Cerebellar nuclear complex (tissue), 1 donor: ENCODE measurements at regions not wholly inside any gene's neighbourhood (a gene's known extent, or its start where the extent isn't known, plus 50 kb on each side); places are given as distances from the start of the nearest gene placed in this dataset.

Experiments
- DNase-seq, 2 experiments: peaks; one replicate each; lab custom pipeline; 2025; lab: John Stamatoyannopoulos, UW

DNA sequence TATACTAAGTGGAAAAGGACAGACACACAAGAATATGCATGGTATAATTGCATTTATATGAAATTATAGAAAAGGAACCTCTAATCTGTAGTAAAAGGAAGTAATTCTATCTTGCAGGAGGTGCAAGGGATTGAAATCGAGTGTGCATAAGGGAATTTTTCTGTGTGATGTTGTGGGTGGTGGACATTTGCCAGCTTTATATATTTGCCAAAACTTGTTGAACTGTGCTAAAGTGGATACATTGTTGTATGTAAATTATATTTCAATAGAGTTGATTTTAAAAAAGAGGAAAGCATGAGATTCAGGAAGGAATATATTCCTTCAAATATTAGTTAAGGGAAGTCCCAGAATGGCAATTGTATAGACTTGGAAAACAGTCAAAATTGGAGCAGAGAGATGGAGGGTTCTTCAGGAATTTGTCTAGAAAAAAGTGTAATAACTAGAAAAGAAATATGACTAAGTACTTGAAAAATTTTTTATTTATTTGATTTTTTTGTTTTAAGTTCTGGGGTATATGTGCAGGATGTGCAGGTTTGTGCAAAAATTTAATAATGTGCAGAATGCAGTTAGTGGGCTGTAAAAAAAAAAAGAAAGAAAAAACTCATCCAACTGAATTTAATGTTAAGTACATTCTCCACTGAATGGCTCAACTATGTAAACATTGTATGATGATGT is 96.1 kb downstream of the ARL4A start:
- DNase-seq: no peak

DNA sequence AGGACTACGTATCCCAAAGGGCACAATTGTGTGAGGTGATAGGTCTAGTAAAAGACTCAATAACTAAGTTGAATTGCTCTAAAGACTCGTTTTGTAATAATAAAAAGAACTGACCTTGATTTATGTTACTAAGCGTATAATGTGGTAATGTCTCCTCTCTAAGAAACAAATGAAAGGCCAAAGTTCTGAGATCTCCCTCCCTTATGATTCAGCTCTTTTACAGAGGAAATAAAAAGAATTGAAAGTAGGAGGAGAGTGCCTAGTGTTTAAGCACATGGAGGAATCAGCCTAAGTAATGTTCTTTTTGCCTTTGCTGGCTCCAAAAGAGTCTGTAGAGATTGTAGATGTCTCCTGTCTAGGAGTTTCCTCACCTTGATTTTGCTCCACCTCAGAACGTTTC is 98.0 kb downstream of the ARL4A start:
- no peak for DNase-seq

DNA sequence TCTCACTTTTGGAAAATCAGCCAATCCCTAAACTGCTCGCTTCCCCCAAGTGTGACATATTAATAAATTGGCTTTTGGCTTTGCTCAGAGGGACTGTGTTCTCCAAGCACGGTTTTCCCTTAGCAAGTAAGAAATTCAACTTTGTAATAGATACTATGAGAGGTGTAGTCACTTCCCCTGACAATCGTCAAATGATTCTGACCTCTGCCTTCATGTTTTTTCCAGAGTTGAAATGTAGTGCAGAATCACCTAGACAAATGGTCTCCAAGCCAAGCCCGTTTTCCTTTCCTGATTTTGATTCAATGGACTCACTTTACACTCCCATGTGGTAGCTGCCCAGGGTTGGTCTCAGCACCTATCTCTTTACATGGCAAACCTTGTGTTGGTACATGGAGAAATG is 99.1 kb downstream of the ARL4A start:
- DNase-seq: no peak

DNA sequence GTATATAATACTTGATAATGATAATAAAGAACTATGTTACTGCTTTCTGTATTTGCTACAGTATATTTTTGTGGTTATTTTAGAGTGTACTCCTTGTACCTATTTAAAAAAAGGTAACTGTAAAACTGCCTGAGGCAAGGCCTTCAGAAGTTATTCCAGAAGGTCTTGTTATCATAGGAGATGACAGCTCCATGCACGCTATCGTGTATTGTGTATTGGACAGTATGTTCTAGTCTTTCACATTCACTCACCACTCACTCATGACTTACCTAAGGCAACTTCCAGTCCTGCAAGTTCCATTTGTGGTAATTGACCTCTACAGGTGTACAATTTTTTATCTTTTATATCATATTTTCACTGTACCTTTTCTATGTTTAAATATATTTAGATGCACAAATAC is 100.7 kb downstream of the ARL4A start:
- no peak for DNase-seq

DNA sequence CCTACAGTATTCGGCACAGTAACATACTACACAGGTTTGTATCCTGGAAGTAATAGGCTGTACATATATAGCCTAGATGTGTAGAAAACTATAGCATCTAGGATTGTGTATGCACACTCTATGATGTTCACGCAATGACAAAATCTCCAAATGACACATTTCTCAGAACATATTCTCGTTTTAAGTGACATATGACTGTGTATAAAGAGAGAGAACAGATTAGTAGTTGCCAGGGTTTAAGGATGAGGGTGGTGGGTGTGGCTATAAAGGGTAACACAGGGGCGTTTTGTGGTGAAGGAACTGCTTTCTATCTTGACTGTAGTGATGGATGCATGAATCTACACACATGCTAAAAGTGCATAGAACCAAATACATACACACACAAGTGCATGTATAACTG is 101.2 kb downstream of the ARL4A start:
- DNase-seq: no peak

DNA sequence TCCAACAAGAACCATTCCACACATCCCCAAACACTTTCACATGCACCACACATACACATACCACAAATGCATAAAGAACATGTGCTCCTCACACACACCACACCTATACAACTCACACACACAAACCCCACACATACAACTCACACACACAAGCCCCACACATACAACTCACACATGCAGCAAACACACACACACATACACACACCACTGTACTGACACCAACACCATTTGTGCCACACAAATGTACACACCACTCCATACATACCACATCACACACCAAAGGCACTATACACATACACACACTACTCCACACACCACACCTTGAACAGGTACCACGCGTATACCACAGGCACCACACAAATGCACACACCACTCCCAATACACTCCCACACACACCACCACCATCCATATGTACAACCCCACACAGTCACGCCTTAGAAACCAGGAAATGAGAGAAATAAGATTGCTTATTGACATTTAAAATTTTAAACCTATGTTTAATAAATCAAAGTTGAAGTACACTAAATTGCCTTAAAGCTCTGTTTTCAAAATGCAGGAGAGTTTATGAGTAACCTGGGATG is 107.4 kb downstream of the ARL4A start:
- DNase-seq: no peak

DNA sequence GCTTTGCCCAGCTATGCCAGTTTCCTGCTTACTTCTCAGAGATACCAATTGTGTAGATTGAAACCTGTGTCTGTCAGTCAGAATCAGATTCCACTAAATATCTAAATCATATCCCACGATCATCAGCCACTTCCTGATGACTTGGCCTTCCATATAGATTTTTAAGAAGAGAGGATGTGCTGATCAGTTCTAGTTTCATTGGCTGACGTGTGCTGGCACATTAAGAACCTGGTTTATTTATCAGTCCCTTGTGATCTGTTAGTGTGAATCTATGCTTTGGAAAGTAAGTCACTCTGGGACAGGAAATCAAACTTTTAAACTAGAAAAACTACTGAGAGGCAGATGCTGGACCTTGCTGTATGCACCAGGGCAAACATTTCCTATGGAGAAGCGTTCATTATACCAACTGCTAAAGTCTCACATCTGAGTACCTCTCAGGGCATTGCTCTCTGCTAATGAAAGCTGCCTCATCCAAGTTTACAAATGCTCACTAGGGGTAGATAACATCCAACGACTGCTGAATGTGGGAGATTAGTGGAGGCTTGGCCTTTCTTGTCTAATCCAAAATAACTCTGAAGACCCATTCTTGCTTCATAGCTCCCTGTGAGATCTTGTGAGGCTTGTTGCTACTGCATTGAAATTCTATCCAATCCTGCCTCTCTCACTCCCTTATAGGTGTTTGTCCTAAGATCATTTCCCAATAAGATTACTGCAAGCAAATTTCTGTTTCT is 109.1 kb downstream of the ARL4A start:
- DNase-seq: no peak

DNA sequence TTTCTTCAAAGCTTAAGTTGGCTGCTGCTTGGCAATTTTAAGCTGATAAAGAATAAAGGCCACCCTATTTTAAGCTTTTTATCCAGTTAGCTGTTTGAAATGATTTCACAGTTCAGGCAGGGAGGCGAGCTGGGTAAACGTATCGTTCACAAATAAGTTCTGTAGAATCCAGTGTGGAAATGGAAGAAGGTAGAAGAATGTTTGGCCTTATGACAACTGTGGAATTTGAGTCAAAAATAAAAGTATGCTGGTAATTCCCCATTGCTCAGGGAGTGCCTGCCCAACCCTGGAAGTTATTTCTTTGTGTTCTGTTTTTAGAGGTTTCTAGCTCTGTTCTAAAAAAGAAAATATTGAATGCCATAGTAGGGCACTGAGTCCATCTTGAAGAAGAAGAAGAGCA is 113.1 kb downstream of the ARL4A start:
- no peak for DNase-seq

DNA sequence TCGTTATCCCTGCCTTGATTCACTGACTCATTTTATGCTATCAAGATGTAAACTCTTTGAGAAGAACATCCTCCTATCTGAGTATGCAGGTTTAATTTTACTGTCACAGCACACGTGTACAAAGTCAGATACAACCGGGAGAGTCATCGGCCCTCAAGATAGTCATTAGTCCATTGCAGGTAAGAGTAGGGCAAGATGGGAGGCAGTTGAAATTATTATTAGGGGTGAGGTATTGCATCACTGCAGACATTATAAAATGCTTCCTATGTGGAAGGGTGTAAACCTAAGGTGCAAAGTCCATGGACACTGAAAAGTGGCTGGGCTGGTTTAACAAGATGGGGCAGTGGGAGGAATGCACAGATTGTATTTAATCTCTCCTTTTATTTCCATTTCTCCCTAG is 113.7 kb downstream of the ARL4A start:
- no peak for DNase-seq

DNA sequence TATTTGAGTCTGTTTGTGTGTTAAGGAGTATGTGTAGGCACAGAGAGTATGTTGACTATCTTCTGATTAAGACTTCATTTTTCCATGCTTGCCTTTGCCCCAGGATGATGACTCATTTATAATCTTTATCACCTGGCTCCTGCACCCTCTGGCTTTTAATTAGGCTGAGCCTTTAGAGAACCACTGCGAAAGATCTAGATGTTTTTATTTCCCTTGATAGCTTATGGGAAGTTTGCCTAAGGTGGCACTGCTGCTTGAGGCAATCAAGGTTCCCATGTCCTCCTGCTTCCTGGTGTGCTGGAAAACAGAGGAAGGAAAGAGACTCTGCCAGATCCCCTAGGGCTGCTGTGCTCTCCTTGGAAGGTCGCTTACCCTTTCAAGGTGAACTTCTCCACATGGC is 114.6 kb downstream of the ARL4A start:
- DNase-seq: no peak

DNA sequence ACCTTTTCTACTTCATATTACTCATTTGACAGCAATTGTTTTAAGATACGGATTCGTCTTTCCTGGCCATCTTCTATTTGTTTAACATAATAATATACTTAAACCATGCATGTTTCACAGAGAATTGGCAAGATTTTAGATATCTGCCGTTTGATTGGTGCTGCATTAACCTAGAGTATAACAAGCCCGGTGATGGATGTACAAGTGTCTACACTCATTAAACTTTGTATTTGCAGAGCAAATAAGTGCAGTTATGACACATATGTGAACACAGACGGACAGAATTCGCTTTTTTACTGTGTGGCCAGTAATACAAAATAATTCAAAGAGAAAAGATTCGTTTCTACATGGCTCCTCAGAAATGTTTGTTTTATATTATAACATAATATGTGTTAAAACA is 116.1 kb downstream of the ARL4A start:
- no peak for DNase-seq

DNA sequence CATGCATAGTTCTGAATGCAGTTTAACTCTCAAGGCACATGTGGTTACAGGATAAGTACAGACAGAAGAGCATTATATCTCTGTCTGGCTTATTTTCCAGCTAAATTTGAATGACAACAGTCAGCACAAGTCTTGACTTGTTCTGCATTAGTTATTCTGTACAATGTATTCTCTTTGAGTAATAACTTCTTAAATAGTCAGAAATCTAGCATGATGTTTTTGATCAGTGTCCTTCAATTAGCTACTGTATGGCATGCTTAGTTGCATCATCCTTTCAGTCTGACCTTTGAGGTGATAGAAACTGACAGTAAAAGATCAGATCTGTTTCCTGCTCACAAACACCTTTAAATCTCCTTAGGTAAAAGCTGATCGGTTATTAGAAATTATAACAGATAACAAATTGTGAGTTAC is 118.1 kb downstream of the ARL4A start:
- DNase-seq: no peak

DNA sequence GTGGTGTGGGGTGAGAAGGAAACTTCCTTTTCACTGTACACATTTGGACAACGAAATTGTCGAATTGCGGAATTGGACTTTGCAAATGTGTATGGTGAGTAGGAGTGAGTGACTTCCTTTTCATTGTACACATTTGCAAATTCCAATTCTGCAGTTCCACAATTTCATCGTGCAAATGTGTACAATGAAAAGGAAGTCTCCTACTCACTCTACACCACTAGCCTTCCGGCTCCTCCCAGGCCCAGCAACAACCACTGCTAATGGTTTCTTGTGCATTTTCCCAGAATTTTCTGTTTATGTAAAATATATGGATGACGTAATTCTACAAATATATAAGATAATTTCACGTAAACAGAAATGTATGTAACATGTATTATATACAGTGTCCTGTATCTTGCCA is 118.5 kb downstream of the ARL4A start:
- DNase-seq: no peak

DNA sequence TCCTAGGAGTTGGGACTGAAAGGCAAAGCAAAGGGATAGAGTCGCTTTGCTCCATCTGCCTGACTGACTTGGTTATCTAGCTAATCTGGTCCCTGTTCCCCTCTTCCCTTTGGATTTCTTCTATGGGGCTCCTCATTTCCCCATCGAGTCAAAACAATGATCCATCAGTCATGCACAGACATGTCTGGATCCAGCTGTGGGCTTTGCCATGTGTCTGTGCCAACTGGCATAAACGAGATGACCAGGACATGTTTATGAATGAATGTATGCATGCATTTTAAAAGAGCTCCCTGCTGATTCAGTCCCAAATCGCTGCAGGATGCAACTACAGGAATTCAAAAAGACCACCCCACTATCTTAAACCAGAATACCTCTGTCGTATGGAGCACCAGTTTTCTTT is 122.0 kb downstream of the ARL4A start:
- DNase-seq: no peak

DNA sequence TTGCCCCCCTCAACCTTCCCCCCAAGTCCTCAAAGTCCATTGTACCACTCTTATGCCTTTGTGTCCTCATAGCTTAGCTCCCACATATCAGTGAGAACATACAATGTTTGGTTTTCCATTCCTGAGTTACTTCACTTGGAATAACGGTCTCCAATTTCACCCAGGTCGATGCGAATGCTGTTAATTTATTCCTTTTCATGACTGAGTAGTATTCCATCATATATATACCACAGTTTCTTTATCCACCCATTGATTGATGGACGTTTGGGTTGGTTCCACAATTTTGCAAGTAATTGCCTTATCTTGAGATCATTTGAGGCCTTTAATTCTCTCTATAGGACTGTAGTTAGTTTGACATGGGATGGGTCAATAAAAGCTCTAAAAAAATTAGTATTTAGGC is 124.7 kb downstream of the ARL4A start:
- no peak for DNase-seq

DNA sequence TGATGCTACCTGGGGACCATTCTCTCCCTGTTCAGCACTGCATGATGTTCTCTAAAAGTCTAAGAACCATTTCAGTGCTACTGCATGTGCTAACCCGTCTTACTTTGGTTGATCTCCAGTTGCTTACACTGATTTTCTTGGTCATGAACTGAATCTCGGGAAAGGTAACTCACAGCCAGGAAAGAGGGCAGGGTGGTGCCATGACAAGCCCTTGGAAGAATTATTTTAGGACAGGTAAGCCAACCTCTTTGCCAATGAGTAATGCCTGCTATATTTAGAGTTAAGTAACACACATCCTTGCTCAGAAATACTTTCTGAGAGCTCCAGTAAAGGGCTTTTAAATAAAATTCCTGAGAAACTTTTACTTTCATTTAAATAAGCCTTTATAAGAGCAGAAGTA is 126.7 kb downstream of the ARL4A start:
- DNase-seq: no peak

DNA sequence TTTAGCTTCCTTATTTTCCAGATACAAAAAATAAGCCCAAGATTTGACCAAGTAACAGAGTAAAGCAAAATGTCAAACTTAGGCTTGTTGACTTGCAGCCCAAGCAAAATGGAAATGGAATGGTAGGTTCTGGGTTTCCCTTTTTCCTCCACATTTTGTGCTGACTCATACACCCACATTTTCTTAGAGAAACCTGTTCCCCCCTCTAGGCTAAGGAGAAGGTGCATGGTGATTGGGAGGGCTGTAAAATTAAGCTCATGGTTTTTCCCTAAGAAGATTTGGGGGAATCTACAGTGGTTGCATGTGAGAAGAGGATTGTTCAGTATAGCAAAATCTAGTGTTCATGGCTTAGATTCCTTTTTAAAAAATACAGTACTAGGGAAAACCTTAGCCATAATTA is 127.4 kb downstream of the ARL4A start:
- DNase-seq: no peak

DNA sequence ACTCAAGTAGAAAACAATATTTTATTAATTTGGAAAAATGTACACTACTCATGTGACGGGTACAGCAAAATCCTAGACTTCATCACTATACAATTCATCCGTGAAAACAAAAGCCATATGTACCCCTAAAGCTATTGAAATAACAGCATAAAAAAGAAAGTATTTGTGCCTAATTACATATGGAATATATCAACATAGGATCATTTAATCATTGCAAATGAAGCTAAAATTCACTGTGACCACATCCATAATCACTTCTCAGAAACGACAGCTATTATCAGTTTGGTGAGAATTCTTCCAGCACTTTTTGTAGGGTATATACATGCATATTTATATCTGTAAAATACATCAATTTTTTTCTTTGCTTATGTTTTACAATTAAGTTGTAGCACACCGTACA is 128.0 kb downstream of the ARL4A start:
- DNase-seq: no peak

DNA sequence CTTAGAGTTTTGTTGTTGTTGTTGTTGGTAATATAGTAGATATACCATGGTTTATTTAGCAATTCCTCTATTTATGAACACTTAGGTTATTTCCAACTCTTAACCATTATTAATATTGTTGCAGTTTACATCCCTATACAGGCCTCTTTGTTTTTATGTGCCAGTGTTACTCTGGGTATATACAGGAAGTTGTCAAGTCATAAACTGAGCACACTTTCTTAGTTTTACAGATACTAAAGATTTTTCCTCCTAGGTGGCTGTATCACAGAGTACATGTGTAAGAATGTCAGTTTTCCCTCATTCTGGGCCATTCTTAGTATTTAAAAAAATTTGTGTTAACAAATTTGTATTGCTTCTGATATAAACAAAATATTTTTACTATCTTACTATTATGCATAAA is 128.4 kb downstream of the ARL4A start:
- DNase-seq: no peak

DNA sequence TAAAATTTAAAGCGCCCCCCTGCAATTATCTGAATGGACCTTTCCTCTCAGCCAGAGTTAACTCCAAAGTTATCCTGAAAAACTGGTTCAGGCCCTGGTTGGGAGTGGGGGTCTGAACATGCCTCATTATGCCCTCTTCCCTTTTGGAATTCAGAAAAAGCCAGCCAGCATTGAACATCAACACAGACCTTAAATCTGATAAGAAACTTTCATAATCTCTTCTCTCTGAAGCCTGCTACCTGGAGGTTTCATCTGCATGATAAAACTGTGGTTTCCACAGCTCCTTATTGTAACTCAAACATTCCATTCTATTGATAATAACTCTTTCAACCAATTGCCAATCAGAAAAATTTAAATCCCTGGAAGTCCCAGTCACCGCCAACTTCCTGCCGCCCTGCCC is 133.3 kb downstream of the ARL4A start:
- DNase-seq: no peak

DNA sequence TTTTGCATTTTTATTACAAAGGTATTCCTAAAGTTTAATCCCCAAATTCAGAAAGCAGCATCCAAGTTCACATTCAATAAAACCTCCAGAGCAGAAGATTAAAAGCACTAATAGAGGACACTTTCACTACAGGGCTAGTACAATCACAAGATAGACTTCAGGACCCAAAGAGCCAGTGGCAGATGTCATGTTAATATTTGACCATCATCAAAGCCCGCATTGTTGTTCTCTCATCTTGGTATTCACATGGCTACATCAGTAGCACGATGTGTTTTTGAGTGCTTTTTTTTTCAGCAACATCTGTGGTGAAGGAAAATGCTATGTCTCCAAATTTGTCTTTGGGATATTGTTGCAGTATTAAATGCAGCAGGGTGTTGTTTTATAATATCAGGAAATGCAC is 134.3 kb downstream of the ARL4A start:
- DNase-seq: no peak

DNA sequence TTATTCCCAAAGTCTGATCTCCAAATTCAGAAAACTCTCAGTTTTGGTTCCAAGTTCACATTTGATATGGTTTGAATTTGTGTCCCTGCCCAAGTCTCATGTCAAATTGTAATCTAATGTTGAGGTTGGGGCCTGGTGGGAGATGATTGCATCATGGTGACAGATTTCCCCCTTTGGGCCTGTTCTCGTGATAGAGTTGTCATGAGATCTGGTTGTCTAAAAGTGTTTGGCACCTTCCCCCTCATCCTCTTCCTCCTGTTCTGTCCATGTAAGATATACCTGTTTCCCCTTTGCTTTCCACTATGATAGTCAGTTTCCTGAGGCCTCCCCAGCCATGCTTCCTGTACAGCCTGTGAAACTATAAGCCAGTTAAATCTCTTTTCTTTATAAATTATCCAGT is 138.6 kb downstream of the ARL4A start:
- no peak for DNase-seq

DNA sequence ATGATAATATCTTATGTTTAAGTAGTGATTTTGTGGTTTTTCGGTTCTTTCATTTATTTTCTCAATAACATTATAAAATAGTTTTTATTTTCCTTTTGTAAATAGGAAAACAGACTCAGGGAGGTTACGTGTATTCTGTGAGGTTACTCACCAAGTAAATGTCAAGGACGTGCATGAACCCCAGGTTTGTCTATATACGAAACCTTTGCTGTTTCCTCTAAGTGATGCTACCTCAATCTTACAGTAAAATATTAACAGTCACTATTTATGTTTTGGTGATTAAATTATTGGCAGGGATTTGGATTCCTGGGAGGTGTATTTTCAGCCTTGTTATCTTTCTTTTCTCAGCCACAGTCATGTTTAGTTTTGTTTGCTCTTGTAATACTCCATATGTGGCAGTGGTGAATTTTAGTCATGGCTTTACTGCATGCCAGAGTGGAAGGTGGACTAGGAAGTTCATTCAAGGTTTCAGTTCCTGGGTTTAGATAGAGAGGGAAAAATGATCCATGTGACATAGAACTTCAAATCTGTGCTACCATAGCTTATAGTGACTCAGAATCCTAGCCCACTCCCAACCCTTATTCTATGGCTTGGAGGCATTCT is 139.9 kb downstream of the ARL4A start:
- no peak for DNase-seq
